KMS-11 (cell line): ENCODE measurements at regions not wholly inside any gene's neighbourhood (a gene's known extent, or its start where the extent isn't known, plus 50 kb on each side); places are given as distances from the start of the nearest gene placed in this dataset.

Experiments used
- H2AFZ ChIP-seq: fragments of 200-600 bp; sonication (generic); 2 replicates; pipeline ENCODE4 v1.6.1; 2016; ENCODE audit warnings: antibody characterized with exemption, mixed run types, low read depth
- H3K27ac ChIP-seq: fragments of 200-600 bp; sonication (generic); 2 replicates; pipeline ENCODE4 v1.6.1; 2016; ENCODE audit warnings: mild to moderate bottlenecking, mixed run types
- H3K27me3 ChIP-seq: fragments of 200-600 bp; sonication (generic); 2 replicates; pipeline ENCODE4 v1.6.1; 2017; ENCODE audit warnings: mild to moderate bottlenecking, low read depth, mixed run types, moderate library complexity; ENCODE audit not compliant: insufficient read depth
- H3K36me3 ChIP-seq: fragments of 200-600 bp; sonication (generic); 2 replicates; pipeline ENCODE4 v1.6.1; 2017; ENCODE audit warnings: mild to moderate bottlenecking, mixed run types; ENCODE audit not compliant: insufficient read depth
- H3K4me1 ChIP-seq: fragments of 200-600 bp; sonication (generic); 2 replicates; pipeline ENCODE4 v1.6.1; 2016; ENCODE audit warnings: mild to moderate bottlenecking, low read depth, mixed run types; ENCODE audit not compliant: poor library complexity, severe bottlenecking
- H3K4me2 ChIP-seq: fragments of 200-600 bp; sonication (generic); 2 replicates; pipeline ENCODE4 v1.7.0; 2016; ENCODE audit warnings: mild to moderate bottlenecking, mixed run types
- H3K4me3 ChIP-seq: fragments of 200-600 bp; sonication (generic); IDR thresholded peaks from 2 replicates; pipeline ENCODE4 v1.6.1; 2017; ENCODE audit warnings: low read depth, low read length, mixed read lengths; ENCODE audit not compliant: insufficient read depth
- H3K79me2 ChIP-seq: fragments of 200-600 bp; sonication (generic); 2 replicates; pipeline ENCODE4 v1.6.1; 2016; ENCODE audit warnings: low read depth, mixed run types; ENCODE audit not compliant: insufficient read depth
- H3K9ac ChIP-seq: fragments of 200-600 bp; sonication (generic); 2 replicates; pipeline ENCODE4 v1.6.1; 2016; ENCODE audit warnings: mild to moderate bottlenecking, mixed run types
- H4K20me1 ChIP-seq: fragments of 200-600 bp; sonication (generic); 2 replicates; pipeline ENCODE4 v1.6.1; 2016; ENCODE audit warnings: mild to moderate bottlenecking, mixed run types; ENCODE audit not compliant: insufficient read depth
- CTCF ChIP-seq: fragments of 200-600 bp; sonication (generic); conservative IDR thresholded peaks from 2 replicates; pipeline ENCODE4 v1.6.1; 2017; ENCODE audit warnings: low read depth, mild to moderate bottlenecking, antibody characterized with exemption, low read length, moderate library complexity, mixed read lengths

- no peak for TF ChIP-seq CTCF
- H4K20me1 ChIP-seq: no peaks in the 10 kb centered on the region
- H3K9ac ChIP-seq: no peak overlapping the region
- H3K27me3 ChIP-seq: no peaks in the 10 kb centered on the region
- no peaks in the 10 kb centered on the region for H3K79me2 ChIP-seq
- H3K4me2 ChIP-seq: no peak overlapping the region
- H3K4me3 ChIP-seq: no peak overlapping the region
- no peaks in the 10 kb centered on the region for H3K36me3 ChIP-seq
- no peak overlapping the region for H2AFZ ChIP-seq
- no peaks in the 10 kb centered on the region for H3K4me1 ChIP-seq
- H3K27ac ChIP-seq: no peak overlapping the region
Observed at GRCh38 chr2:39568116-39568515, 97.6 kb upstream of the TMEM178A start.

- Histone ChIP-seq H3K27me3 (no peaks in the 10 kb centered on the region), H3K36me3 (no peaks in the 10 kb centered on the region), H2AFZ (no peak overlapping the region), H3K4me1 (no peaks in the 10 kb centered on the region), H3K4me3 (no peak overlapping the region), H3K27ac (no peak overlapping the region), H4K20me1 (no peaks in the 10 kb centered on the region), H3K9ac (no peak overlapping the region), H3K79me2 (no peaks in the 10 kb centered on the region), H3K4me2 (no peak overlapping the region)
- TF ChIP-seq CTCF: no peak
Observed at GRCh38 chr2:39568561-39569006, 97.1 kb upstream of the TMEM178A start.

GRCh38 chr2:39570130-39570555, 95.6 kb upstream of the TMEM178A start:
- Histone ChIP-seq H3K27ac (no peak overlapping the region), H3K4me2 (no peak overlapping the region), H3K79me2 (no peaks in the 10 kb centered on the region), H3K36me3 (no peaks in the 10 kb centered on the region), H2AFZ (no peak overlapping the region), H3K4me3 (no peak overlapping the region), H4K20me1 (no peaks in the 10 kb centered on the region), H3K4me1 (no peaks in the 10 kb centered on the region), H3K9ac (no peak overlapping the region), H3K27me3 (no peaks in the 10 kb centered on the region)
- TF ChIP-seq CTCF: no peak

GRCh38 chr2:39570614-39571013, 95.1 kb upstream of the TMEM178A start:
- no peak overlapping the region for H3K27ac ChIP-seq
- no peaks in the 10 kb centered on the region for H3K27me3 ChIP-seq
- H3K79me2 ChIP-seq: no peaks in the 10 kb centered on the region
- H3K4me3 ChIP-seq: no peak overlapping the region
- H3K9ac ChIP-seq: no peak overlapping the region
- H3K4me1 ChIP-seq: no peaks in the 10 kb centered on the region
- TF ChIP-seq CTCF: no peak
- H2AFZ ChIP-seq: no peak overlapping the region
- H4K20me1 ChIP-seq: no peaks in the 10 kb centered on the region
- no peaks in the 10 kb centered on the region for H3K36me3 ChIP-seq
- no peak overlapping the region for H3K4me2 ChIP-seq
